Kidney epithelial cell (primary cell): ENCODE measurements at regions not wholly inside any gene's neighbourhood (a gene's known extent, or its start where the extent isn't known, plus 50 kb on each side); places are given as distances from the start of the nearest gene placed in this dataset.

Experiments
- DNase-seq: peaks from one replicate; pipeline ENCODE4 v3.0.0-alpha.2; 2010; ENCODE audit warnings: low read depth
- H3K27me3 ChIP-seq: 2 replicates; pipeline ENCODE4 v1.6.0; 2011; ENCODE audit warnings: low read length; ENCODE audit not compliant: control insufficient read depth, insufficient read depth
- H3K36me3 ChIP-seq: 2 replicates; pipeline ENCODE4 v1.5.1; 2011; ENCODE audit warnings: low read length; ENCODE audit not compliant: control insufficient read depth, insufficient read depth
- H3K4me3 ChIP-seq: 2 replicates; pipeline ENCODE4 v1.5.1; 2011; ENCODE audit warnings: low read depth, mild to moderate bottlenecking, control low read depth, low read length
- TF ChIP-seq, protein P1 (sequence below): IDR thresholded peaks from 2 replicates; pipeline ENCODE4 v1.5.1; 2011; ENCODE audit warnings: mild to moderate bottlenecking, moderate library complexity, low read length, control low read depth, inconsistent platforms; ENCODE audit not compliant: insufficient read depth, poor library complexity, severe bottlenecking

- Histone ChIP-seq H3K4me3 (no peak overlapping the region), H3K27me3 (no peaks in the 10 kb centered on the region), H3K36me3 (no peaks in the 10 kb centered on the region)
- TF ChIP-seq, protein P1, sequence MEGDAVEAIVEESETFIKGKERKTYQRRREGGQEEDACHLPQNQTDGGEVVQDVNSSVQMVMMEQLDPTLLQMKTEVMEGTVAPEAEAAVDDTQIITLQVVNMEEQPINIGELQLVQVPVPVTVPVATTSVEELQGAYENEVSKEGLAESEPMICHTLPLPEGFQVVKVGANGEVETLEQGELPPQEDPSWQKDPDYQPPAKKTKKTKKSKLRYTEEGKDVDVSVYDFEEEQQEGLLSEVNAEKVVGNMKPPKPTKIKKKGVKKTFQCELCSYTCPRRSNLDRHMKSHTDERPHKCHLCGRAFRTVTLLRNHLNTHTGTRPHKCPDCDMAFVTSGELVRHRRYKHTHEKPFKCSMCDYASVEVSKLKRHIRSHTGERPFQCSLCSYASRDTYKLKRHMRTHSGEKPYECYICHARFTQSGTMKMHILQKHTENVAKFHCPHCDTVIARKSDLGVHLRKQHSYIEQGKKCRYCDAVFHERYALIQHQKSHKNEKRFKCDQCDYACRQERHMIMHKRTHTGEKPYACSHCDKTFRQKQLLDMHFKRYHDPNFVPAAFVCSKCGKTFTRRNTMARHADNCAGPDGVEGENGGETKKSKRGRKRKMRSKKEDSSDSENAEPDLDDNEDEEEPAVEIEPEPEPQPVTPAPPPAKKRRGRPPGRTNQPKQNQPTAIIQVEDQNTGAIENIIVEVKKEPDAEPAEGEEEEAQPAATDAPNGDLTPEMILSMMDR, result no peak
- DNase-seq, result no peak
These were observed 524.8 kb downstream of the PTPRC start for GRCh38 chr1:199163670-199164069.

- H3K4me3 ChIP-seq, result no peak overlapping the region
- TF ChIP-seq, protein P1, result no peak
These were observed 528.6 kb downstream of the PTPRC start for GRCh38 chr1:199167460-199167859.

DNA sequence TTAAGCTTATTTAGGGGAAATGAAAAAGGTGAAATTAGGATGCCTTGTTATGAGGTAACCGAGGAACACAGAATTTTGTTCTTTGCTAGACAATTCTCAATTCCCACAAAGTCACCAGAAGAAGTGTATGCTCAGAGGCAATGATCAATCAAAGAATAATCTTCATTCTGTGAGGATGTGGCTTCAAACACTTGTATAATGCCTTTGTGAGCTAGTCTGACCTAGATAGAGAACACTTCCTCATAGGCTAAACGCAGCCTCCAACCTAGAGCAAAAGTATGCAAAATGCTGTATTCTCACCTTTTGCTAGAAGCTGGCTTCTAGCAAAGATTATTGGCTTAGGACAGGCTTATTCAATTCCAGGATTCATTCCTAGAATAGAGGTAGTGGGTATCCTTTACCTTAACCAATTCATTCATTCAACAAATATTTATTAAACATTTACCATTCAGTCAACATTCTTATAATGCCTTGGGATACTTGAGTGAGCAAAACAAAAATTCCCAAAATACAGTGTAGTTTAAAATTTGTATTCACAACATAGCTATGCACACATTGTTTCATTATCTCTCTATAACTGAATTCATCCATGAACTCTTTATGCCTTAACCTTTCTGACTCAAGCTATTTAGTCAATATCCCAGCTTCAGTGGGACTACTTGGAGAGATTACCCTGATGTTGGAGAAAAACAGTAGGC is 530.2 kb downstream of the PTPRC start:
- H3K36me3 ChIP-seq, result no peaks in the 10 kb centered on the region
- DNase-seq, result no peak
- TF ChIP-seq, protein P1, result no peak
- no peak overlapping the region for H3K4me3 ChIP-seq
- H3K27me3 ChIP-seq, result no peaks in the 10 kb centered on the region

More at GRCh38 chr1:199167460-199167859, 528.6 kb downstream of the PTPRC start:
- no peaks in the 10 kb centered on the region for H3K36me3 ChIP-seq
- no peak for DNase-seq
- H3K27me3 ChIP-seq, result no peaks in the 10 kb centered on the region

DNA sequence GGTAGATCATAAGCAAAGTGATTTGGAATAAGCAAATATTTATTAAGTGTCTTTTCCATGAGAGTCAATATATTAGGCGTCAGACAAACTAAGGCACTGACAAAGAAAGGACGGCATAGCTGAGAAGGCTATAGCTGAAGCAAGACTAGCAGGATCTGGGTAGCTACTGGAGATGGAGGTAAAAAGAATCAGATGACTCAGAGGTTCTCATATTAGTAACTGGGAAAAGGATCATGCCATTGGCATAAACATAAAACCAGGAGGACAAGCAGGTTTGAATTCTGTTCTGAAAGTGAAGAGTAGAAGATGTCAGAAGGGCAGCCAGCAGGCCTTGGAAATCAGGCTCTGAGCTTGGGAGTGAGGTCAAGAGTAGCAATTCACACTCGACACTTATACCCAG is 531.9 kb downstream of the PTPRC start:
- TF ChIP-seq, protein P1, result no peak
- DNase-seq, result no peak
- Histone ChIP-seq H3K27me3 (no peaks in the 10 kb centered on the region), H3K36me3 (no peaks in the 10 kb centered on the region), H3K4me3 (no peak overlapping the region)

DNA sequence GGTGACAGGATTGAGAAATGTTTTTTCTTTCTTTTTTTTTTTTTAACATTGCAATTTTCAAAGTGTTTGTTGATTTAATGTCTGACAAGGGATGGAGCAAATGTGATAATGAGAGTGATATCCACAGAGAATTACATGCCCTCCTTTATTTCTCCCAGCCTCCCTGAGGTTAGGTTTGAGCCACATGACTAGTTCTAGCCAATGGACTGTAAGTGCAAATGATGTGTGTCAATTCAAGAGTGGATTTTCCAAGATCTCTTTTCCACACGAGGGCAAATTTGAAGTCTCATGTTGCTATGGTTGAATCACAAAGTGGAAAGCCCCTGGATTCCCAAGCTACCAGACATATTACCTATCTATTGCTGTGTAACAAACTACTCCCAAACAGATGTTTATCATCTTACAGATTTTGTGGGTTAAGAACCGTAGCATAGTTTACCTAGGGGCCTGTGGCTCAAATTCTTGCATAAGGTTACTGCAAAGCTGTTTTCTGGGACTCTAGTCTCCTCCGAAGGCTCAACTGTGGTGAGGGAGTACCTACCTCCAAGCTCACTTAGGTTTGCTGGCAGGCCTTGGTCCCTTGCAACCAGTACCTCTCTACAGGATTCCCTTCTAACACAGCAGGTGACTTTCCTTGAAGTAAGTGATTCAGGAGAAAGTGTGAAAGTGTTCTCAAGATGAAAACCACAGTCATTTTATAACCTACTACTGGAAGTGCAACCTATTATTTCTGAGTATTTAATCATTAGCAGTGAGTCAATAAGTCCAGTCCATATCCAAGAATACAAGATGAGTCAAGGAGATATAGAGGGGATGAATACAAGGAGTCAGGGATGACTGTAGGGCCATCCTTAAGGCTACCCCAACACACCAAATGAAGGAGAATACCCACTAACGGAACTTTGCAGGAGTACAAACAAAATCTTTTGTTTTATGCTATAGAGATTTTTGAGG is 533.6 kb downstream of the PTPRC start:
- DNase-seq, result no peak
- Histone ChIP-seq H3K27me3 (no peaks in the 10 kb centered on the region), H3K4me3 (no peak overlapping the region), H3K36me3 (no peaks in the 10 kb centered on the region)
- TF ChIP-seq, protein P1, result no peak
